ENCODE measurements at regions not wholly inside any gene's neighbourhood (a gene's known extent, or its start where the extent isn't known, plus 50 kb on each side); places are given as distances from the start of the nearest gene placed in this dataset. TPM values are rescaled to one million over a fixed set of nuclear protein-coding genes. Genes with fewer than 3 reads are reported as not detected.

- H3K9me3 ChIP-seq = no peaks in the 10 kb centered on the region
- TF ChIP-seq, protein P1, sequence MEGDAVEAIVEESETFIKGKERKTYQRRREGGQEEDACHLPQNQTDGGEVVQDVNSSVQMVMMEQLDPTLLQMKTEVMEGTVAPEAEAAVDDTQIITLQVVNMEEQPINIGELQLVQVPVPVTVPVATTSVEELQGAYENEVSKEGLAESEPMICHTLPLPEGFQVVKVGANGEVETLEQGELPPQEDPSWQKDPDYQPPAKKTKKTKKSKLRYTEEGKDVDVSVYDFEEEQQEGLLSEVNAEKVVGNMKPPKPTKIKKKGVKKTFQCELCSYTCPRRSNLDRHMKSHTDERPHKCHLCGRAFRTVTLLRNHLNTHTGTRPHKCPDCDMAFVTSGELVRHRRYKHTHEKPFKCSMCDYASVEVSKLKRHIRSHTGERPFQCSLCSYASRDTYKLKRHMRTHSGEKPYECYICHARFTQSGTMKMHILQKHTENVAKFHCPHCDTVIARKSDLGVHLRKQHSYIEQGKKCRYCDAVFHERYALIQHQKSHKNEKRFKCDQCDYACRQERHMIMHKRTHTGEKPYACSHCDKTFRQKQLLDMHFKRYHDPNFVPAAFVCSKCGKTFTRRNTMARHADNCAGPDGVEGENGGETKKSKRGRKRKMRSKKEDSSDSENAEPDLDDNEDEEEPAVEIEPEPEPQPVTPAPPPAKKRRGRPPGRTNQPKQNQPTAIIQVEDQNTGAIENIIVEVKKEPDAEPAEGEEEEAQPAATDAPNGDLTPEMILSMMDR (IDR thresholded peaks at IDR 0.05) = no peak
- H3K9ac ChIP-seq (ENCODE audit: low read depth in 2 of 2, low read length in 2 of 2) = no peak overlapping the region
- DNase-seq = no peak
- no peak overlapping the region for H3K27ac ChIP-seq
- no peak overlapping the region for H3K4me3 ChIP-seq
- no peaks in the 10 kb centered on the region for H3K4me1 ChIP-seq
- no peaks in the 10 kb centered on the region for H3K36me3 ChIP-seq
- intact Hi-C loops (cut with DNase I) = no loop called here
- H3K27me3 ChIP-seq = no peaks in the 10 kb centered on the region
Measured at GRCh38 chr5:7325975-7326913, 69.7 kb upstream of the ADCY2 start.

DNA sequence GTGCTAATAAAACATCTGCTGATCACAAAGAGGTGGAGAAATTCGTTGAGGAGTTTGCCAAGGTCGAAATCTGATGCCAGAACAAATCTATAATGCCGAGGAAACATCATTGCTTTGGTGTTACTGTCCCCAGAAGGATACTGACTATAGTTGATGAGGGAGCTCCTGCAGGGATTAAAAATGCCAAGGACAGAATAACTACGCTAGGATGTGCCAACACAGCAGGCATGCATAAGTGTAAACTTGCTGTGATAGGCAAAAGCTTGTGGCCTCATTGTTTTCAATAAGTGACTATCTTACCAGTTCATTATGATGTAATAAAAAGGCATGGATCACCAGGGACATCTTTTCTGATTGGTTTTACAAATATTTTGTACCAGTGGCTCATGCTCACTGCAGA, 66.8 kb upstream of the ADCY2 start:
- no peaks in the 10 kb centered on the region for H3K4me1 ChIP-seq
- intact Hi-C loops (cut with DNase I) = no loop called here
- no peaks in the 10 kb centered on the region for H3K27me3 ChIP-seq
- no peaks in the 10 kb centered on the region for H3K36me3 ChIP-seq
- no peak overlapping the region for H3K27ac ChIP-seq
- TF ChIP-seq, protein P1 (IDR thresholded peaks at IDR 0.05) = no peak
- DNase-seq = no peak
- no peak overlapping the region for H3K9ac ChIP-seq (ENCODE audit: low read depth in 2 of 2, low read length in 2 of 2)
- H3K4me3 ChIP-seq = no peak overlapping the region
- no peaks in the 10 kb centered on the region for H3K9me3 ChIP-seq

GRCh38 chr5:7329712-7330111, 66.2 kb upstream of the ADCY2 start:
- Histone ChIP-seq H3K9ac (ENCODE audit: low read depth in 2 of 2, low read length in 2 of 2) (no peak overlapping the region), H3K4me3 (no peak overlapping the region), H3K27ac (no peak overlapping the region), H3K27me3 (no peaks in the 10 kb centered on the region), H3K4me1 (no peaks in the 10 kb centered on the region), H3K36me3 (no peaks in the 10 kb centered on the region), H3K9me3 (no peaks in the 10 kb centered on the region)
- TF ChIP-seq, protein P1 (IDR thresholded peaks at IDR 0.05) = no peak
- intact Hi-C loops (cut with DNase I) = no loop called here
- no peak for DNase-seq

- intact Hi-C loops (cut with DNase I) = no loop called here
- H3K27ac ChIP-seq = no peak overlapping the region
- TF ChIP-seq, protein P1 (IDR thresholded peaks at IDR 0.05) = no peak
- H3K4me1 ChIP-seq = no peaks in the 10 kb centered on the region
- H3K9ac ChIP-seq (ENCODE audit: low read depth in 2 of 2, low read length in 2 of 2) = no peak overlapping the region
- no peaks in the 10 kb centered on the region for H3K27me3 ChIP-seq
- no peak overlapping the region for H3K4me3 ChIP-seq
- no peaks in the 10 kb centered on the region for H3K36me3 ChIP-seq
- DNase-seq = no peak
- H3K9me3 ChIP-seq = no peaks in the 10 kb centered on the region
Measured at GRCh38 chr5:7330256-7330655, 65.7 kb upstream of the ADCY2 start.

DNA sequence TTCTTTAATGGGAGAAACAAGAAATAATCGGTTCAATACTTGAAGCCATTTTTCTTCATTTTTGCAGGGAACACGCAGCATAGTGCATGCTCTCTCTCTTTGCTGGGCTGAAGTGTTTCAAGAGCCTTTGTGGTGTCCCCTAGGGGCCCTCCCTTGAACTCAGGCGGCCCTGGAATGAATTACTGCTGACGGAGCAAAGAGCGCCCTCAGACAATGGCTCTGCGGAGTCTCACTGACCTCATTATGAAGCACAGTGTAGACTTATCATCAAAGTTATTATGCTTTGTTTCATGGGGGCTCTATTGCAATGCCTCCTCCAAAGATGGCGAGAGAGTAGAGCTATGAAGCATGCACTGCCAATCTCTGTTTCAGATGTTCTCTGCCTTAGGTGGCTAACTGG, 64.8 kb upstream of the ADCY2 start:
- Histone ChIP-seq H3K9me3 (no peaks in the 10 kb centered on the region), H3K4me1 (no peaks in the 10 kb centered on the region), H3K4me3 (no peak overlapping the region), H3K9ac (ENCODE audit: low read depth in 2 of 2, low read length in 2 of 2) (no peak overlapping the region), H3K36me3 (no peaks in the 10 kb centered on the region), H3K27ac (no peak overlapping the region), H3K27me3 (no peaks in the 10 kb centered on the region)
- intact Hi-C loops (cut with DNase I) = no loop called here
- TF ChIP-seq, protein P1 (IDR thresholded peaks at IDR 0.05) = no peak
- DNase-seq = no peak

Small RNA genes lying in the stretch of these regions (microRNA-seq; reads per million reads assigned to microRNA genes)
- gene MIR4278 = not detected
